PC-3 (cell line): ENCODE measurements at regions not wholly inside any gene's neighbourhood (a gene's known extent, or its start where the extent isn't known, plus 50 kb on each side); places are given as distances from the start of the nearest gene placed in this dataset.

Source experiments
- ATAC-seq: fragments of 200-7000 bp; cut with Tn5 transposase; 2 replicates; pipeline ENCODE4 v1.9.1; 2020; ENCODE audit warnings: mild to moderate bottlenecking, moderate library complexity
- BruUV-seq: library from RNA; stranded (reverse); fragments of 400-500 nt; replicated peaks from 2 replicates; lab custom pipeline; 2021; lab: Mats Ljungman, UMichigan
- CTCF ChIA-PET: fragments of 300-600 bp; sonication (Branson Sonifier 250); formaldehyde crosslinking; loops from one replicate; lab custom pipeline; 2022; ENCODE audit warnings: antibody characterized with exemption; lab: Charles Lee
- POLR2A ChIA-PET: fragments of 300-600 bp; sonication (Branson Sonifier 250); formaldehyde crosslinking; loops from one replicate; lab custom pipeline; 2022; ENCODE audit warnings: antibody characterized with exemption; ENCODE audit not compliant: unreplicated experiment; lab: Charles Lee
- DNase-seq: peaks from one replicate; pipeline ENCODE4 v3.0.0-alpha.2; 2015
- H2AFZ ChIP-seq: fragments of 300-600 bp; sonication (generic); 2 replicates; pipeline ENCODE4 v1.6.0; 2016; ENCODE audit warnings: antibody characterized with exemption, low read length
- H3F3A ChIP-seq: fragments of 300-600 bp; sonication (generic); one replicate; pipeline ENCODE4 v1.6.0; 2017; ENCODE audit warnings: antibody characterized with exemption, low read length, control low read depth, mild to moderate bottlenecking; ENCODE audit not compliant: unreplicated experiment
- H3K27ac ChIP-seq: fragments of 300-600 bp; sonication (generic); 2 replicates; pipeline ENCODE4 v1.5.1; 2016; ENCODE audit warnings: mild to moderate bottlenecking, low read length
- H3K27me3 ChIP-seq: fragments of 300-600 bp; sonication (generic); 2 replicates; pipeline ENCODE4 v1.6.1; 2016; ENCODE audit warnings: low read length, mixed read lengths
- H3K36me3 ChIP-seq: fragments of 300-600 bp; sonication (generic); 2 replicates; pipeline ENCODE4 v1.6.1; 2016; ENCODE audit warnings: low read depth, mixed run types, low read length, mixed read lengths
- H3K4me1 ChIP-seq: fragments of 300-600 bp; sonication (generic); 2 replicates; pipeline ENCODE4 v1.5.1; 2016; ENCODE audit warnings: low read length; ENCODE audit not compliant: insufficient read depth
- H3K4me2 ChIP-seq: fragments of 300-600 bp; sonication (generic); 2 replicates; pipeline ENCODE4 v1.6.0; 2016; ENCODE audit warnings: low read length
- H3K4me3 ChIP-seq: fragments of 300-600 bp; sonication (generic); 2 replicates; pipeline ENCODE4 v1.5.1; 2016; ENCODE audit warnings: mild to moderate bottlenecking, low read length, mixed read lengths
- H3K79me2 ChIP-seq: fragments of 300-600 bp; sonication (generic); 2 replicates; pipeline ENCODE4 v1.6.1; 2017; ENCODE audit warnings: low read length, mixed read lengths
- H3K9ac ChIP-seq: fragments of 300-600 bp; sonication (generic); 2 replicates; pipeline ENCODE4 v1.6.0; 2016; ENCODE audit warnings: mild to moderate bottlenecking, low read length
- H3K9me2 ChIP-seq: fragments of 300-600 bp; sonication (generic); replicated peaks from 2 replicates; pipeline ENCODE4 v1.6.1; 2016; ENCODE audit warnings: mixed run types, low read length, mixed read lengths
- H3K9me3 ChIP-seq: fragments of 300-600 bp; sonication (generic); 2 replicates; pipeline ENCODE4 v1.6.1; 2016; ENCODE audit warnings: low read length, mixed read lengths
- H4K20me1 ChIP-seq: fragments of 300-600 bp; sonication (generic); 2 replicates; pipeline ENCODE4 v1.6.1; 2016; ENCODE audit warnings: low read length, mixed read lengths
- CTCF ChIP-seq: fragments of 300-600 bp; sonication (generic); conservative IDR thresholded peaks from 2 replicates; pipeline ENCODE4 v1.5.1; 2017; ENCODE audit warnings: antibody characterized with exemption, low read depth, mild to moderate bottlenecking, low read length
- EZH2 ChIP-seq: fragments of 300-600 bp; sonication (generic); IDR thresholded peaks from one replicate; pipeline ENCODE4 v1.6.1; 2017; ENCODE audit warnings: antibody characterized with exemption, mild to moderate bottlenecking, low read length; ENCODE audit not compliant: unreplicated experiment
- EZH2phosphoT487 ChIP-seq: fragments of 300-600 bp; sonication (generic); IDR thresholded peaks from 2 replicates; pipeline ENCODE4 v1.6.1; 2018; ENCODE audit warnings: mild to moderate bottlenecking, antibody characterized with exemption, low read length, borderline replicate concordance
- intact Hi-C: fragments of 100-400 bp; cut with micrococcal nuclease; formaldehyde crosslinking; loops from 2 replicates; pipeline ENCODE4 v1.9.0; 2023

- Histone ChIP-seq H3K9ac (no peak overlapping the region), H3K79me2 (no peaks in the 10 kb centered on the region), H3K4me3 (no peak overlapping the region), H3K36me3 (no peaks in the 10 kb centered on the region), H3K27ac (no peak overlapping the region), H3F3A (no peaks in the 10 kb centered on the region), H3K27me3 (no peaks in the 10 kb centered on the region), H4K20me1 (no peaks in the 10 kb centered on the region), H3K4me1 (no peaks in the 10 kb centered on the region), H2AFZ (no peak overlapping the region), H3K4me2 (no peak overlapping the region), H3K9me2 (no peaks in the 10 kb centered on the region), H3K9me3 (no peaks in the 10 kb centered on the region)
- POLR2A ChIA-PET: no interaction called here
- ATAC-seq (peak; percentile 69), DNase-seq (peak; percentile 42)
- no TSS peak for BruUV-seq
- CTCF ChIA-PET: interaction anchor here (0.6 kb wide), 1 partner anchor 83 kb away, joined by 3 read pairs; no protein-coding TSS in a partner anchor
- intact Hi-C loops: no loop called here
- TF ChIP-seq EZH2 (no peak), CTCF (peak; percentile 46)
Measured at GRCh38 chr10:33487014-33487776, 152.7 kb upstream of the NRP1 start.

- Histone ChIP-seq H3K9ac (no peak overlapping the region), H3F3A (no peaks in the 10 kb centered on the region), H3K4me2 (no peak overlapping the region), H4K20me1 (no peaks in the 10 kb centered on the region), H3K36me3 (no peaks in the 10 kb centered on the region), H3K4me3 (no peak overlapping the region), H3K27me3 (no peaks in the 10 kb centered on the region), H3K79me2 (no peaks in the 10 kb centered on the region), H3K4me1 (no peaks in the 10 kb centered on the region), H3K9me3 (no peaks in the 10 kb centered on the region), H2AFZ (peak overlapping the region; percentile 2; the same call in 1 of the 2 replicates), H3K9me2 (no peaks in the 10 kb centered on the region), H3K27ac (no peak overlapping the region)
- TF ChIP-seq EZH2phosphoT487: no peak
- no peak for TF ChIP-seq CTCF
- no peak for TF ChIP-seq EZH2
- ATAC-seq (no peak), DNase-seq (no peak)
- intact Hi-C loops: no loop called here
- BruUV-seq: no TSS peak
- ChIA-PET POLR2A (no interaction called here), CTCF (no interaction called here)
Measured at GRCh38 chr10:33485276-33485675, 150.8 kb upstream of the NRP1 start.

GRCh38 chr10:33484787-33485186 is 150.3 kb upstream of the NRP1 start:
- Histone ChIP-seq H3K79me2 (no peaks in the 10 kb centered on the region), H3F3A (no peaks in the 10 kb centered on the region), H3K36me3 (no peaks in the 10 kb centered on the region), H2AFZ (peak overlapping the region; percentile 2; the same call in 1 of the 2 replicates), H3K27me3 (no peaks in the 10 kb centered on the region), H3K9me3 (no peaks in the 10 kb centered on the region), H3K4me1 (no peaks in the 10 kb centered on the region), H3K4me3 (no peak overlapping the region), H3K27ac (no peak overlapping the region), H3K4me2 (no peak overlapping the region), H3K9ac (no peak overlapping the region), H4K20me1 (no peaks in the 10 kb centered on the region), H3K9me2 (no peaks in the 10 kb centered on the region)
- DNase-seq (no peak), ATAC-seq (no peak)
- no TSS peak for BruUV-seq
- POLR2A ChIA-PET: no interaction called here
- TF ChIP-seq CTCF (no peak), EZH2phosphoT487 (no peak), EZH2 (no peak)
- intact Hi-C loops: no loop called here
- CTCF ChIA-PET: no interaction called here
